Stimulated activated naive B cell treated with anti-CD40 and anti-IgM and Interleukin-4, amounts not matched to agents 10 μg/mL and 1 μg/mL and 100 μg/mL, for 72 hours (primary cell): ENCODE measurements at regions not wholly inside any gene's neighbourhood (a gene's known extent, or its start where the extent isn't known, plus 50 kb on each side); places are given as distances from the start of the nearest gene placed in this dataset.
"Not testable (repeated sequence)": the region's sequence is repeated elsewhere in the genome, so short reads cannot be mapped to it uniquely, and the experiment has no call there.

Source experiments
- ATAC-seq, 2 donors: fragments of 150-1000 bp; cut with Tn5 transposase; replicated peaks; 2 replicates each; pipeline ENCODE4 v1.10.0; 2021; ENCODE audit warnings: moderate library complexity in 1 of 2
- DNase-seq: peaks from one replicate; pipeline ENCODE4 v3.0.0; 2021
- H3K27ac Mint-ChIP-seq: one replicate; pipeline ENCODE4 v1.8.0; 2022; ENCODE audit warnings: mild to moderate bottlenecking, mixed read lengths
- H3K27me3 Mint-ChIP-seq, 2 donors: one replicate each; pipeline ENCODE4 v1.8.0; 2022; ENCODE audit warnings: mixed read lengths in 2 of 2
- H3K36me3 Mint-ChIP-seq, 2 donors: one replicate each; pipeline ENCODE4 v1.8.0; 2022; ENCODE audit warnings: mixed read lengths in 2 of 2, mild to moderate bottlenecking in 1 of 2
- H3K4me1 Mint-ChIP-seq, 2 donors: one replicate each; pipeline ENCODE4 v1.8.0; 2022; ENCODE audit warnings: mixed read lengths in 2 of 2, mild to moderate bottlenecking in 1 of 2
- H3K4me3 Mint-ChIP-seq, 2 donors: one replicate each; pipeline ENCODE4 v1.8.0; 2022; ENCODE audit warnings: mild to moderate bottlenecking in 2 of 2, mixed read lengths in 2 of 2, moderate library complexity in 1 of 2
- H3K9me3 Mint-ChIP-seq, 2 donors: one replicate each; pipeline ENCODE4 v1.8.0; 2022; ENCODE audit warnings: mixed read lengths in 2 of 2, mild to moderate bottlenecking in 1 of 2

GRCh38 chr1:115526900-115527299 is 114.9 kb upstream of the VANGL1 start:
- no peak overlapping the region for H3K27ac Mint-ChIP-seq
- H3K4me1 Mint-ChIP-seq, result no peaks in the 10 kb centered on the region
- no peak for ATAC-seq

DNA sequence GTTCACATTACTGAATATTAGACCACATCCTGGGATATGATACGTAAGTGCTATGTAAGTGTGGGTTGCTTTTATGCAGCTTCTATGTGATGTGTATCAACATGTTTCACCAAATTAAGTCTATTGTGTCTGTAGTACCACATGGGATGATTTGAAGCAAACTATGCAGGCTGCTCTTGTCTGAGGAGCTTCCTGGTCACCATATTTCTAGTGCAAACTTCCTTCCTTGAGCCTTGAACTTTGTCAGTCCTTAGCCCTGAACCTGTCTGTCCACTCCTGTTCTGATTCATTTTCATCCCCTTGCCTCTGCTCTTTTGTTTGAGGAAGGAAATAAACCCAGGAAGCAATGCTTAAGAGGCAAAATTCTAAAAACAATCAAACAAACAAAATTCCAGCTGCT is 117.5 kb upstream of the VANGL1 start:
- H3K9me3 Mint-ChIP-seq, result peaks cover 0 to 3% of the 10 kb centered on the region in 2 donors
- no peak overlapping the region for H3K4me3 Mint-ChIP-seq
- DNase-seq, result no peak
- H3K27me3 Mint-ChIP-seq, result peaks cover 3 to 6% of the 10 kb centered on the region in 2 donors
- H3K4me1 Mint-ChIP-seq, result no peaks in the 10 kb centered on the region
- no peak overlapping the region for H3K27ac Mint-ChIP-seq
- ATAC-seq, result no peak
- H3K36me3 Mint-ChIP-seq, result no peaks in the 10 kb centered on the region

More at GRCh38 chr1:115526900-115527299, 114.9 kb upstream of the VANGL1 start:
- Mint-ChIP-seq H3K4me3 (no peak overlapping the region), H3K36me3 (no peaks in the 10 kb centered on the region), H3K27me3 (peaks cover 0 to 5% of the 10 kb centered on the region in 2 donors), H3K9me3 (no peaks in the 10 kb centered on the region)
- DNase-seq, result no peak

- H3K27ac Mint-ChIP-seq, result no peak overlapping the region
- no peak for ATAC-seq
Measured at GRCh38 chr1:115522386-115522785, 119.4 kb upstream of the VANGL1 start.

GRCh38 chr1:115515270-115515669 is 126.5 kb upstream of the VANGL1 start:
- Mint-ChIP-seq H3K9me3 (peaks cover 0 to 4% of the 10 kb centered on the region in 2 donors), H3K36me3 (no peaks in the 10 kb centered on the region), H3K27me3 (peaks cover 0 to 5% of the 10 kb centered on the region in 2 donors), H3K27ac (no peak overlapping the region), H3K4me3 (no peak overlapping the region), H3K4me1 (no peaks in the 10 kb centered on the region)
- no peak for ATAC-seq
- DNase-seq, result no peak

More at GRCh38 chr1:115522386-115522785, 119.4 kb upstream of the VANGL1 start:
- peaks cover 0 to 6% of the 10 kb centered on the region in 2 donors for H3K27me3 Mint-ChIP-seq
- H3K4me3 Mint-ChIP-seq, result no peak overlapping the region
- no peaks in the 10 kb centered on the region for H3K36me3 Mint-ChIP-seq
- H3K4me1 Mint-ChIP-seq, result no peaks in the 10 kb centered on the region
- H3K9me3 Mint-ChIP-seq, result peaks cover 0 to 5% of the 10 kb centered on the region in 2 donors
- DNase-seq, result no peak

- ATAC-seq, DNase-seq, H3K4me3 Mint-ChIP-seq, H3K36me3 Mint-ChIP-seq, H3K4me1 Mint-ChIP-seq, H3K27ac Mint-ChIP-seq, H3K9me3 Mint-ChIP-seq: not testable (repeated sequence)
- H3K27me3 Mint-ChIP-seq, result peaks cover 10 to 13% of the 10 kb centered on the region in 2 donors
Measured at GRCh38 chr1:115510226-115510625, 131.5 kb upstream of the VANGL1 start.

DNA sequence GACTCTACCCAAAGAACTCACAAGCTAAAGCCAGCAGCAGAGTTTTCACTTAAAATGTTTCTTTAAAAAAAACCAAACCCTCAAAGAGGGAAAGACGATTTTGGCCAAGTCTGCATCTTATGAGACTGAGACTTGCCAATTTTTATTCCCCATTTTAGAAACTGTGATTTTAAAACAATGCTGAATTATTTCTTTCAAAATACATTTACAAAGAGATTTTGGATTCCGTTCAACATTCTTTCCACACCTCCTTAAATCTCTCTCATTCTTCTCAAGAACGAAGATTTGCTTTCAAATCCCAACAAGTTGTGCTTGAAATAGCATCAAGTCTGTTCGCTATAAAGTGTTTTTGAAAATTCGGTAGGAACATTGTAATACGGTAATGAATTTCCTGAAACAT is 133.9 kb upstream of the VANGL1 start:
- no peaks in the 10 kb centered on the region for H3K4me1 Mint-ChIP-seq
- H3K9me3 Mint-ChIP-seq, result peaks cover 1 to 5% of the 10 kb centered on the region in 2 donors
- no peak overlapping the region for H3K27ac Mint-ChIP-seq
- no peak for DNase-seq
- no peaks in the 10 kb centered on the region for H3K36me3 Mint-ChIP-seq
- peaks cover 10 to 13% of the 10 kb centered on the region in 2 donors for H3K27me3 Mint-ChIP-seq
- ATAC-seq, result no peak
- no peak overlapping the region for H3K4me3 Mint-ChIP-seq

DNA sequence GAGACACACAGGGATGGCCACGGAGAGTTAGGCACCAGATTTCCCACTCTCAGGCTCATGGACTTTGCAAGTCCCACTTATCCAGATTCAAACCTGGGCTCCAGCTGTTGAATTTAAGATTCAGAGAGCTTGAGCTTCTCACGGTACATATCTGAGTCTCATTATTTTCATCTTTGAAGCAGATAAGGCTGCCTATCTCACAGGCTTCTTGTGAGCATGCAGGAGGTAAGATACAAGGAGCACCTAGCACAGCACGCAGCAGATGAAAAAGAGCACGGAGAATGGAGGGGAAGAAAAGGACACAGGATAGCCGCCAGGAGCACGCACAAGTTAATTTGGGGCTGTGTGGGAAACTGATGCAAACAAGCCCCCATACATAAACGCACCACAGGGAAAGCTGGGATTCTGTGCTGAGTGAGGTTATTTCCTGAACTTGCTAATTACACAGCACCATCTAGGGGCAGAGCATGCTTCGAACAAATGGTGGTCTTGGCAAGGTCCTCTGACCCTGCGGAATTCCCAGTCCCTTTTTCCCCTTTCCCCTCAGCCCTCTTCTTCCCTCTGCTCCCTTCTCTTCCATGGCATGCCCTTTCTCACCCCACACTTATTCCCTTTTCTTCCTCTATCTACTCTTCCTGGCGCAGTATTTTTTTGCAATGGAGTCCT is 134.7 kb upstream of the VANGL1 start:
- ATAC-seq, result no peak
- DNase-seq, result no peak
- Mint-ChIP-seq H3K9me3 (peaks cover 3 to 11% of the 10 kb centered on the region in 2 donors), H3K4me3 (no peak overlapping the region), H3K27me3 (peaks cover 10 to 13% of the 10 kb centered on the region in 2 donors), H3K36me3 (no peaks in the 10 kb centered on the region), H3K27ac (no peak overlapping the region), H3K4me1 (no peaks in the 10 kb centered on the region)

DNA sequence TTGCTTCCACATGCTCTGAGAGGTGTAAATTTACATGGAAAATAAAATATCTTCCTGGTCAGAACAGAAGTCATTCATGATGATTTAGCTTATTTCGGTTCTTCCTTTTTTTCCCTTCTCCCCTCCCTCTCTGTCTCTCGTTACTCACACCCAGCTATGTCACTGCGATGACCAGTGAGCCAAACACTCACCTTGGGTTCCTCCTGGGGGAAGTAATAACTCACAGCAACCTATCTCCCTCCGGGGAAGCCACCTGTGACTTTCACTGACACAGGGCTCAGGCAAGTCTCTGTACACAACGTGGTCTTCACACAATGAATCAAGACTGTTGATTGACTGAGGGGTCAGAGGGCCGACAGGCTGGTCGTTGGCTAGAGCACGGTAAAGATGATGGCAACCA is 135.3 kb upstream of the VANGL1 start:
- ATAC-seq (no peak), DNase-seq (no peak)
- H3K27me3 Mint-ChIP-seq, result peaks cover 10 to 13% of the 10 kb centered on the region in 2 donors
- H3K4me3 Mint-ChIP-seq, result no peak overlapping the region
- H3K36me3 Mint-ChIP-seq, result no peaks in the 10 kb centered on the region
- H3K4me1 Mint-ChIP-seq, result no peaks in the 10 kb centered on the region
- peaks cover 3 to 11% of the 10 kb centered on the region in 2 donors for H3K9me3 Mint-ChIP-seq
- peak overlapping the region; percentile 44 for H3K27ac Mint-ChIP-seq

GRCh38 chr1:115505148-115505571 is 136.6 kb upstream of the VANGL1 start:
- ATAC-seq (no peak), DNase-seq (no peak)
- Mint-ChIP-seq H3K27ac (no peak overlapping the region), H3K36me3 (no peaks in the 10 kb centered on the region), H3K9me3 (peaks cover 3 to 11% of the 10 kb centered on the region in 2 donors), H3K27me3 (peaks cover 10 to 13% of the 10 kb centered on the region in 2 donors), H3K4me1 (no peaks in the 10 kb centered on the region), H3K4me3 (no peak overlapping the region)

DNA sequence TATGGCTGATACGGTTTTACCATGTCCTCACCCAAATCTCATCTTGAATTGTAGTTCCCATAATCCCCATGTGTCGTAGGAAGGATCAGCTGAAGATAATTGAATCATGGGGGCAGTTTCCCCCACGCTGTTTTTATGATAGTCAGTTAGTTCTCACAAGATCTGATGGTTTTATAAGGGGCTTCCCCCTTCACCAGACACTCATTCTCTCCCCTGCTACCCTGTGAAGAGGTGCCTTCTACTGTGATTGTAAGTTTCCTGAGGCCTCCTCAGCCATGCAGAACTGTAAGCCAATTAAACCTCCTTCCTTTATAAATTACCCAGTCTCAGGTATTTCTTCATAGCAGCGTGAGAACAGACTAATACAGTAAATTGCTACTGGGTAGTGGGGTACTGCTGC is 139.6 kb upstream of the VANGL1 start:
- H3K4me1 Mint-ChIP-seq, H3K27ac Mint-ChIP-seq, H3K36me3 Mint-ChIP-seq, DNase-seq, H3K4me3 Mint-ChIP-seq, ATAC-seq, H3K27me3 Mint-ChIP-seq: not testable (repeated sequence)
- peaks cover 3 to 11% of the 10 kb centered on the region in 2 donors for H3K9me3 Mint-ChIP-seq

- H3K27ac Mint-ChIP-seq, result no peak overlapping the region
- H3K4me1 Mint-ChIP-seq, result no peaks in the 10 kb centered on the region
Measured at GRCh38 chr1:115501476-115501875, 140.3 kb upstream of the VANGL1 start.

GRCh38 chr1:115499253-115499652 is 142.5 kb upstream of the VANGL1 start:
- Mint-ChIP-seq H3K27ac (no peak overlapping the region), H3K27me3 (no peaks in the 10 kb centered on the region), H3K4me3 (no peak overlapping the region), H3K4me1 (no peaks in the 10 kb centered on the region), H3K36me3 (no peaks in the 10 kb centered on the region), H3K9me3 (peaks cover 3 to 6% of the 10 kb centered on the region in 2 donors)
- no peak for ATAC-seq
- DNase-seq, result no peak

More at GRCh38 chr1:115501476-115501875, 140.3 kb upstream of the VANGL1 start:
- DNase-seq (no peak), ATAC-seq (no peak)
- no peaks in the 10 kb centered on the region for H3K36me3 Mint-ChIP-seq
- peaks cover 3 to 11% of the 10 kb centered on the region in 2 donors for H3K9me3 Mint-ChIP-seq
- no peak overlapping the region for H3K4me3 Mint-ChIP-seq
- H3K27me3 Mint-ChIP-seq, result peaks cover 1% of the 10 kb centered on the region in 2 donors

GRCh38 chr1:115496904-115497527 is 144.8 kb upstream of the VANGL1 start:
- H3K27ac Mint-ChIP-seq, result no peak overlapping the region
- DNase-seq (no peak), ATAC-seq (no peak)
- H3K9me3 Mint-ChIP-seq, result no peaks in the 10 kb centered on the region
- H3K4me3 Mint-ChIP-seq, result no peak overlapping the region
- H3K27me3 Mint-ChIP-seq, result no peaks in the 10 kb centered on the region
- H3K36me3 Mint-ChIP-seq, result no peaks in the 10 kb centered on the region
- H3K4me1 Mint-ChIP-seq, result no peaks in the 10 kb centered on the region

DNA sequence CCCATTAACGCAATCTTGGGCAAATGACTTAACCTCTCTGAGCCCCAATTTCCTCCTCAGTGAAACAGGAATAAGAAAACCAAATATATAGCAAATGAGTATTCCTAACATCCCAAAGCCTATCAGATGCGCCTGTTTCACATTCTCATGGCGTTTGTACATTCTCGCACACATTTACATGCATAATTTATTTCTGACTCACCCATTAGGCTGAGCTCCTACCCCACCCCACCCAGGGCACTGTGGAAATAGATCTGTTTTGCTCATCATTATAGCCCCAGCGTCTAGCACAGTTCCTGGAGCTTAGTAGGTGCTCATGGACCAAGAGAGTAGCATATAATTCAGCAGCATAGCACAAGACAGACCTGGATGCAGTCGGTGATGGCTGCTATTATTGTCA is 146.1 kb upstream of the VANGL1 start:
- Mint-ChIP-seq H3K27me3 (no peaks in the 10 kb centered on the region), H3K9me3 (no peaks in the 10 kb centered on the region), H3K4me3 (no peak overlapping the region), H3K36me3 (no peaks in the 10 kb centered on the region), H3K4me1 (no peaks in the 10 kb centered on the region), H3K27ac (no peak overlapping the region)
- no peak for DNase-seq
- no peak for ATAC-seq

GRCh38 chr1:115495111-115495510 is 146.7 kb upstream of the VANGL1 start:
- ATAC-seq (no peak), DNase-seq (no peak)
- Mint-ChIP-seq H3K27me3 (no peaks in the 10 kb centered on the region), H3K9me3 (peaks cover 0 to under 1% of the 10 kb centered on the region in 2 donors), H3K4me1 (no peaks in the 10 kb centered on the region), H3K36me3 (no peaks in the 10 kb centered on the region), H3K4me3 (no peak overlapping the region), H3K27ac (no peak overlapping the region)
